ENCODE measurements at regions not wholly inside any gene's neighbourhood (a gene's known extent, or its start where the extent isn't known, plus 50 kb on each side); places are given as distances from the start of the nearest gene placed in this dataset.

GRCh38 chr9:135287627-135288026 is 192.0 kb upstream of the PPP1R26 start:
- ChIA-PET CTCF (no interaction called here), POLR2A (no interaction called here)

GRCh38 chr9:135288054-135288453 is 191.5 kb upstream of the PPP1R26 start:
- CTCF ChIA-PET = no interaction called here
- POLR2A ChIA-PET = no interaction called here

GRCh38 chr9:135289081-135289491 is 190.5 kb upstream of the PPP1R26 start:
- CTCF ChIA-PET = no interaction called here

GRCh38 chr9:135290086-135290485 is 189.5 kb upstream of the PPP1R26 start:
- ChIA-PET CTCF (no interaction called here), POLR2A (no interaction called here)

More at GRCh38 chr9:135289081-135289491, 190.5 kb upstream of the PPP1R26 start:
- POLR2A ChIA-PET = no interaction called here

GRCh38 chr9:135290566-135290965 is 189.0 kb upstream of the PPP1R26 start:
- ChIA-PET POLR2A (no interaction called here), CTCF (no interaction called here)

- ChIA-PET POLR2A (no interaction called here), CTCF (no interaction called here)
Measured at GRCh38 chr9:135291165-135291564, 188.4 kb upstream of the PPP1R26 start.

- CTCF ChIA-PET = no interaction called here
- POLR2A ChIA-PET = no interaction called here
Measured at GRCh38 chr9:135294836-135295235, 184.7 kb upstream of the PPP1R26 start.

GRCh38 chr9:135295551-135296300 is 183.9 kb upstream of the PPP1R26 start:
- CTCF ChIA-PET = no interaction called here
- POLR2A ChIA-PET = no interaction called here

- ChIA-PET CTCF (no interaction called here), POLR2A (no interaction called here)
Measured at GRCh38 chr9:135296735-135297455, 182.7 kb upstream of the PPP1R26 start.

- ChIA-PET POLR2A (no interaction called here), CTCF (no interaction called here)
Measured at GRCh38 chr9:135297456-135298075, 182.0 kb upstream of the PPP1R26 start.

GRCh38 chr9:135299239-135299590 is 180.4 kb upstream of the PPP1R26 start:
- ChIA-PET CTCF (no interaction called here), POLR2A (no interaction called here)

GRCh38 chr9:135299651-135300345 is 179.8 kb upstream of the PPP1R26 start:
- CTCF ChIA-PET = no interaction called here
- POLR2A ChIA-PET = no interaction called here

GRCh38 chr9:135300346-135301141 is 179.0 kb upstream of the PPP1R26 start:
- POLR2A ChIA-PET = no interaction called here
- CTCF ChIA-PET = no interaction called here

- CTCF ChIA-PET = no interaction called here
- POLR2A ChIA-PET = no interaction called here
Measured at GRCh38 chr9:135301271-135302263, 178.0 kb upstream of the PPP1R26 start.

- ChIA-PET CTCF (no interaction called here), POLR2A (no interaction called here)
Measured at GRCh38 chr9:135302329-135303279, 177.0 kb upstream of the PPP1R26 start.

- ChIA-PET POLR2A (no interaction called here), CTCF (no interaction called here)
Measured at GRCh38 chr9:135303280-135303647, 176.3 kb upstream of the PPP1R26 start.

GRCh38 chr9:135303865-135304499 is 175.6 kb upstream of the PPP1R26 start:
- ChIA-PET CTCF (no interaction called here), POLR2A (no interaction called here)

GRCh38 chr9:135304886-135305285 is 174.7 kb upstream of the PPP1R26 start:
- POLR2A ChIA-PET = no interaction called here
- CTCF ChIA-PET = no interaction called here

All from activated CD8-positive, alpha-beta memory T cell treated with anti-CD3 and anti-CD28 coated beads for 36 hours (primary cell).